ENCODE measurements at regions not wholly inside any gene's neighbourhood (a gene's known extent, or its start where the extent isn't known, plus 50 kb on each side); places are given as distances from the start of the nearest gene placed in this dataset.

DNA sequence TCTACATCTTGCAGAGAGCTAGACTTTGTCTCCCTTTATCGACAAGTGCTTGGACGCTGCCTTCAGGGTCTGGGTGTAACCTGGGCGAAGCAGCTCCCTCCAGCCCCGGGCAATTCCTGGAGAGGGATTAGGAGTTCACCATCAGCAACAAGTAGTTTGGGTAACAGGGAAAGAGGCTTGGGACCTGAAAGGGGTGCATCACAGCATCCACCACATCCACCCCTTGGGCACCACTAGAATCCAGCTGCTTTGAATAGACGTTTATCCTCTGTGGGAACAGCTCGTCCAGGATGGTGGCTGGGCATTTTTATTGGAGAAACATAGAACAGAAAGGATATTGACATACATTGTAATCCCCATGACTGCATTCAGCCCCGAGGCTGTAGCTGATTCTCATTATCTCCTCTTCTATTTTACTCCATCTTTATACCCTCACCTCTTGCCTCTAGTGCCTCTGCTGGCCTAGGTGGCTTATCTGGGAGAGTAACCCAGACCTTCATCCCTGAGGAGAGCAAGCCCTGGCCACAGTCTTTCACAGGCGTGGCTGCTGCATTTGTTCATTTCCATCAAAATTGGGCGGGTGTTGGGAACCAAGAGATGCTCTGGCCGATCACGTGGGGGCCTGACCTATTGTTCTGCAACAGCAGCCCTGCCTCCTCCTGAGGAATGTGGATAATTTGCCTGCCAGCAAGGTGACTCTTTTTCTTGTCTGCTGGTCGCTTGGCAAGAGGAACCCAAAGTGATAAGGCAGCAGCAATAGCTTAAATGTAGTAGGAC is 109.2 kb upstream of the RALGAPA2 start:
- H3K36me3 Mint-ChIP-seq (ENCODE audit: low read depth) = no peaks in the 10 kb centered on the region
- CTCF ChIA-PET = interaction anchor here (1.1 kb wide), 1 partner anchor 219 kb away, joined by 3 read pairs; no protein-coding TSS in a partner anchor
- ATAC-seq = no peak

DNA sequence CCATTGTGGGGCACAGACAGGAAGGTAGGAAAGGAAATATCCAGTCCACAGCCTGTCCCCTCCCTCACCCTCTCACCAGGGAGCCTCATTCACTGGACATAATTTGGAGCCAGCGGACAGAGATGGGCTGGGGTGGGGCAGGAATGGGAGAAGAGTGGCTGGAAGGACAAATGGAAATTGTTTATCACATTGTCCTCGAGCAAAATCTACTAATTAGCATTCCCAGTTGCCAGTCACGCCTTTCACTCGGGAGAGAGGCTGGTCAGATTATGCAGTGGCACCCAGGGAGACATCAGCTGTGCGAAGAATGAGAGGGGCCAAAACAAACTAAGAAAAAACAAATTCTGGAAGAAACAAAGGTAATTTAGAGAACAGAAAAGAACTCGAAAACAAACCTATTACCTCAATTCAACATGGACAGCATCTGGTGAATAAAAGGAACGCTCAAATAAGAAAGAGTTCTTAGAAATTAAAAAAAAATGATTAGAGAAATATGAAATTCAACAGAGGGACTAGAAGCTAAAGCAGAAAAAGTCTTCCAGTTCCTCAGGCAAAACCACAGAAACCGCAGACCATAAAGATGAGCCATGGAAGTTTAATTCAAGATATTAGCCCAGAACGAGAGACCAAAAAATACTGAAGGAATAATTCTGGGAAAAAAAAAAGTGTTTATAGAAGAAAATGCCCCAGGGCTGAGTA is 108.5 kb upstream of the RALGAPA2 start:
- H3K27ac Mint-ChIP-seq = no peak overlapping the region
- intact Hi-C loops (cut with DNase I, micrococcal nuclease) = no loop called here
- H3K9me3 Mint-ChIP-seq (ENCODE audit: low read depth) = no peaks in the 10 kb centered on the region
- H3K4me1 Mint-ChIP-seq = no peaks in the 10 kb centered on the region
- ChIA-PET POLR2A (interaction anchor here (0.6 kb wide), 1 partner anchor 10 kb away, joined by 3 read pairs; no protein-coding TSS in a partner anchor), CTCF (interaction anchor here (1.1 kb wide), 1 partner anchor 220 kb away, joined by 3 read pairs; no protein-coding TSS in a partner anchor)
- H3K4me3 Mint-ChIP-seq = no peak overlapping the region
- no peak for DNase-seq
- peaks cover 12% of the 10 kb centered on the region for H3K27me3 Mint-ChIP-seq
- no peak for ATAC-seq
- no peaks in the 10 kb centered on the region for H3K36me3 Mint-ChIP-seq (ENCODE audit: low read depth)

More for the DNA sequence above, 109.2 kb upstream of the RALGAPA2 start:
- H3K9me3 Mint-ChIP-seq (ENCODE audit: low read depth) = no peaks in the 10 kb centered on the region
- intact Hi-C loops (cut with DNase I, micrococcal nuclease) = no loop called here
- H3K4me3 Mint-ChIP-seq = no peak overlapping the region
- H3K4me1 Mint-ChIP-seq = no peaks in the 10 kb centered on the region
- no peak for DNase-seq
- H3K27me3 Mint-ChIP-seq = peaks cover 19% of the 10 kb centered on the region
- POLR2A ChIA-PET = interaction anchor here (0.6 kb wide), 1 partner anchor 10 kb away, joined by 3 read pairs; no protein-coding TSS in a partner anchor
- no peak overlapping the region for H3K27ac Mint-ChIP-seq

DNA sequence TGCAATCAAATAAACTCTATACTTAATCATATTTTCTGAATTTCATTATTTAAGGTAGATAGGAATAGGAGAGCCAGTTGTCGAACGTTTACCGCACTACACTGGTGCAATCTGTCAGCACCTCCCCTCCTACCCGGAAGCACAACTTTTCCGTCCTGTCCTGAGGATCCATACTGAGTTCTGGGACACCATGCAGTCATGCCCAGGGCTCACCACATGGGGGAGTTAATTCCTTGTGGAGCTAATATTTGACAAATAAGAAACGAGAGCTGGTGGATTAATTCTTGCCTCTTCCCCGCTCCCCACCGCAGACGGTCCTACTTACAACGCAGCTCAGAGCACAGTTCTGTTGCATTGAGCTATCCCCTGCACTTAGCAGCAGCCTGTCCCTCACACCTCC is 107.7 kb upstream of the RALGAPA2 start:
- Mint-ChIP-seq H3K4me3 (no peak overlapping the region), H3K27me3 (peaks cover 12% of the 10 kb centered on the region), H3K27ac (no peak overlapping the region), H3K36me3 (ENCODE audit: low read depth) (no peaks in the 10 kb centered on the region), H3K9me3 (ENCODE audit: low read depth) (no peaks in the 10 kb centered on the region), H3K4me1 (no peaks in the 10 kb centered on the region)
- intact Hi-C loops (cut with DNase I, micrococcal nuclease) = no loop called here
- ChIA-PET POLR2A (no interaction called here), CTCF (no interaction called here)
- DNase-seq = peak; percentile 7
- ATAC-seq = no peak

DNA sequence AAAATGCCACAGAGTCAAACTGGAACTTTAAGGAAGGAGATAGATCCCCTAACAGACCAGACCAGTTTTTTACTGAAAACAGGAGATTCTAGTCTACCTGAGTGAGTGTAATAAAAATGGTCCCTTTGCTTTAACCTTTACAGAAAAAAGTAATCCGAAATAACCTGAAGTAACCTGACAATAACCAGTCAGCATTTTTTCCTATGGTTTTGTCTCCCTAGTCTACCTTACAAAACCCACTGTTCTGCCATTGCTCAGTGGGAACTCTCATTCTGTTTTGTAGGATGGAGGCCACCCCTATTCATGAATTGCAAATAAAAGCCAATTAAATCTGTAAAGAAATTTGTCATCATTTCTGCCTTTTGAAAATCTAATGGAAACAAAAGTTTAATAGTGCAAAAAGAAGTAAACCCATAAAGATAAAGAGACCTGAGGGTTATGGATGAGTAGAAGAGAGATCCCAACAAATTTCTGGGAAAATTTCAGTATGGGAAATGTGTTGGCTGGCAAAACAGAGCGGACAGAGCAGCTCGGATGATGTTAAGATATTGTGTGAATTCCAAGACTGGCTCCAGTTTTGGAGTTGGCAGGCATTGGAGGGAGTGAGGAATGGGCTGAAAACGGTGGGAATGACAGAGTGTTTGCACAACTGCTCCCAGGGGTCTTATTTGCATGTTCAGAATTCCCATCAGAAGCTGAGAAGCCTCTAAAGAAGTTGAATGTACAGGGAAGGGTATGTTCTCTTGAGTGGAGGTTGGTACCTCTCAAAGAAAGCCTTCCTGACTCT is 104.7 kb upstream of the RALGAPA2 start:
- Mint-ChIP-seq H3K36me3 (ENCODE audit: low read depth) (no peaks in the 10 kb centered on the region), H3K4me1 (no peaks in the 10 kb centered on the region), H3K27ac (no peak overlapping the region), H3K4me3 (no peak overlapping the region), H3K9me3 (ENCODE audit: low read depth) (no peaks in the 10 kb centered on the region), H3K27me3 (peaks cover 12% of the 10 kb centered on the region)
- ATAC-seq (no peak), DNase-seq (no peak)
- ChIA-PET POLR2A (no interaction called here), CTCF (interaction anchor here (0.9 to 1.0 kb wide), 2 partner anchors 10 to 43 kb away, joined by 3 read pairs; no protein-coding TSS in a partner anchor)
- intact Hi-C loops (cut with DNase I, micrococcal nuclease) = no loop called here

DNA sequence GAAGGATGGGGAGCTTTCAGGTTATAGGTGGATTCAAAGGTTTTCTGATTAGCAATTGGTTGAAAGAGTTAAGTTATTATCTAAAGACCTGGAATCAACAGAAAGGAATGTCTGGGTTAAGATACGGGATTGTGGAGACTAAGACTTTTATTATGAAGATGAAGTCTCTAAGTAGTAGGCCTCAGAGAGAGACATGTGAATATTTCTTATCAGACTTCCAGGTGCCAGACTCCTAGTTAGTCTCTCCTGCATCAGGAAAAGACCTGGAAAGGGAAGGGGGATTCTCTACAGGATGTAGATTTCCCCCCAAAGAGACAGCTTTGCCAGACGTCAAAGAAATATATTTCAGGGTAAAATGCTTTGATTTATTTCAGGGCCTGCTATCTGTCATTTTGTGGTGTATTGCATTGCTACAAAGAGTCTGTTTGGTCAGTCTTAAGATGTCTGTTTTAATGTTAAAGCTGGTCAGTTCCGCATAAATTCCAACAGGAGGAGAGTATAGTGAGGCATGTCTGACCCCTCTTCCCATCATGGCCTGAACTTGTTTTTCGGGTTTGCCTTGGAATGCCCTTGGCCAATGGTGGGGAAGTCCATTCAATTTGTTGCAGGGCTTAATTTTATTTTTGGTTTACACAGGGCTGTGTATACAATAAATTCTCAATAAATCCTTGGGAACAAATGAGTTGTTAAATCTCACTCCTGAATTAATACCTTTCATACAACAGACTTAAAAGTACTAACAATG is 103.4 kb upstream of the RALGAPA2 start:
- ATAC-seq = no peak
- no peaks in the 10 kb centered on the region for H3K4me1 Mint-ChIP-seq
- CTCF ChIA-PET = interaction anchor here (1.5 kb wide), 1 partner anchor 45 kb away, joined by 3 read pairs; no protein-coding TSS in a partner anchor

DNA sequence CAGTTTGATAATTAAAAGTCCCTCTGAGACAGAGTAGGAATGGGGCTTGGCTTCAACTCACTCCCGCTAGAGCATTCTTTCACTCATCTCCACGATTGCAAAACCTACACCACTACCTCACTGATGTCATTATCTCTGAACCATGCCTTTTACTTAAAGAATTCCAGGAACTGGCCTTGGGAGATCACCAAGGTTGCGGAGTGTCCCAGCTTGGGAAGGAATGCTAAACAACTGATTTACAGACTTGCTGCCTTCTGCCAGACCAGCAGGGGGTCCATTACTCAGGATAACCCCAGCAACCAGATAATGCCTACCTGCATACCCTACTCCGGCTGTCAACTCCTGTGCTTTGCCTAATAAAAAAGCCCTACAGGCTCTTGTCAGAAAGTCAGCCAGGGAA is 102.2 kb upstream of the RALGAPA2 start:
- CTCF ChIA-PET = interaction anchor here (1.5 kb wide), 1 partner anchor 46 kb away, joined by 3 read pairs; no protein-coding TSS in a partner anchor
- H3K9me3 Mint-ChIP-seq (ENCODE audit: low read depth) = no peaks in the 10 kb centered on the region
- no peaks in the 10 kb centered on the region for H3K4me1 Mint-ChIP-seq
- DNase-seq = no peak
- peaks cover 9% of the 10 kb centered on the region for H3K27me3 Mint-ChIP-seq
- no peak overlapping the region for H3K27ac Mint-ChIP-seq
- H3K4me3 Mint-ChIP-seq = no peak overlapping the region
- ATAC-seq = no peak
- intact Hi-C loops (cut with DNase I, micrococcal nuclease) = no loop called here
- H3K36me3 Mint-ChIP-seq (ENCODE audit: low read depth) = no peaks in the 10 kb centered on the region
- POLR2A ChIA-PET = no interaction called here

More for the DNA sequence above, 103.4 kb upstream of the RALGAPA2 start:
- intact Hi-C loops (cut with DNase I, micrococcal nuclease) = no loop called here
- Mint-ChIP-seq H3K9me3 (ENCODE audit: low read depth) (no peaks in the 10 kb centered on the region), H3K27me3 (peaks cover 12% of the 10 kb centered on the region), H3K36me3 (ENCODE audit: low read depth) (no peaks in the 10 kb centered on the region), H3K4me3 (no peak overlapping the region), H3K27ac (no peak overlapping the region)
- no peak for DNase-seq
- POLR2A ChIA-PET = no interaction called here

DNA sequence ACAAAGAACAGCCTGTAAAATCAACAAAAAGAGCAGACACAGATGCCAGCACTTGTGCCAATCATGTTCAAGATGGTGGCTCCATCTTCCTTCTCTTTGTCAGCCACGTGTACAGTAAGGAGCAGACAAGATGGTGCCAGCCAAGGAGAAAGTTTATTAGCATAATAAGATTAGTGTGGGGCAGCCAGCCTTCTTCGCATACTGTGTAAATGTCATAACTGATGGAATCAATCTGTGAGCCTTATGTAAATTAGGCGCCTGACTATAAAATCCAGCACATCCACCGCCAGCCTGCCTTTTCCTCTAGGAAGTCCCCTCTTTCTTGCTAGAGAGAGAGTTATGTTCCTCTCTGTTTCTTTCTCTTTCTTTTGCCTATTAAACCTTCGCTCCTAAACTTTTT is 99.7 kb upstream of the RALGAPA2 start:
- intact Hi-C loops (cut with DNase I, micrococcal nuclease) = no loop called here
- H3K4me1 Mint-ChIP-seq = no peaks in the 10 kb centered on the region
- ChIA-PET POLR2A (no interaction called here), CTCF (interaction anchor here (1.4 kb wide), 1 partner anchor 11 kb away, joined by 3 read pairs; no protein-coding TSS in a partner anchor)
- DNase-seq (no peak), ATAC-seq (no peak)
- peaks cover 7% of the 10 kb centered on the region for H3K27me3 Mint-ChIP-seq
- H3K9me3 Mint-ChIP-seq (ENCODE audit: low read depth) = no peaks in the 10 kb centered on the region
- no peak overlapping the region for H3K4me3 Mint-ChIP-seq
- H3K27ac Mint-ChIP-seq = no peak overlapping the region
- H3K36me3 Mint-ChIP-seq (ENCODE audit: low read depth) = no peaks in the 10 kb centered on the region

DNA sequence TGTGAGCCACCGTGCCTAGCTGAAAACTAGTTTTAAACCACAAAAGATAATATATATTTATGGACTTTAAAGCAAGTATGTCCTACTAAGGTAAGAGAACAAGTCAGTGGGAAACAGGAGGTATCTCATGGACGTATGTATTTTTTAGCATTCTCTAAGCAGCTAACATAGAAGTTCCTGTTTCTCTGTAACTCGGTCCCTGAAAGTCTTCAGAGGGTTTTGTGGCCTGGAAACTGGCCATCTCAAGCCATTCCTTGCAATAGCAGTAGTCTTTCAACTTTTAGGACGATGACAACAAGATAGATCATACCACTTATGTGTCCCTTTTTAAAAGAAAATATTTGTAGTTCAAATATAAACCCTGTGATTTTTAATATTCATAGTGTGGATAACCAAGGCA is 95.6 kb upstream of the RALGAPA2 start:
- no peaks in the 10 kb centered on the region for H3K36me3 Mint-ChIP-seq (ENCODE audit: low read depth)
- H3K9me3 Mint-ChIP-seq (ENCODE audit: low read depth) = no peaks in the 10 kb centered on the region
- ATAC-seq = no peak
- POLR2A ChIA-PET = interaction anchor here (0.7 kb wide), 1 partner anchor 32 kb away, joined by 3 read pairs; no protein-coding TSS in a partner anchor
- H3K4me3 Mint-ChIP-seq = no peak overlapping the region
- DNase-seq = no peak
- intact Hi-C loops (cut with DNase I, micrococcal nuclease) = no loop called here
- CTCF ChIA-PET = interaction anchor here (1.6 to 1.9 kb wide), 2 partner anchors 9 to 214 kb away, joined by 3 to 5 read pairs; no protein-coding TSS in a partner anchor
- H3K4me1 Mint-ChIP-seq = no peaks in the 10 kb centered on the region
- peaks cover 5% of the 10 kb centered on the region for H3K27me3 Mint-ChIP-seq
- no peak overlapping the region for H3K27ac Mint-ChIP-seq

DNA sequence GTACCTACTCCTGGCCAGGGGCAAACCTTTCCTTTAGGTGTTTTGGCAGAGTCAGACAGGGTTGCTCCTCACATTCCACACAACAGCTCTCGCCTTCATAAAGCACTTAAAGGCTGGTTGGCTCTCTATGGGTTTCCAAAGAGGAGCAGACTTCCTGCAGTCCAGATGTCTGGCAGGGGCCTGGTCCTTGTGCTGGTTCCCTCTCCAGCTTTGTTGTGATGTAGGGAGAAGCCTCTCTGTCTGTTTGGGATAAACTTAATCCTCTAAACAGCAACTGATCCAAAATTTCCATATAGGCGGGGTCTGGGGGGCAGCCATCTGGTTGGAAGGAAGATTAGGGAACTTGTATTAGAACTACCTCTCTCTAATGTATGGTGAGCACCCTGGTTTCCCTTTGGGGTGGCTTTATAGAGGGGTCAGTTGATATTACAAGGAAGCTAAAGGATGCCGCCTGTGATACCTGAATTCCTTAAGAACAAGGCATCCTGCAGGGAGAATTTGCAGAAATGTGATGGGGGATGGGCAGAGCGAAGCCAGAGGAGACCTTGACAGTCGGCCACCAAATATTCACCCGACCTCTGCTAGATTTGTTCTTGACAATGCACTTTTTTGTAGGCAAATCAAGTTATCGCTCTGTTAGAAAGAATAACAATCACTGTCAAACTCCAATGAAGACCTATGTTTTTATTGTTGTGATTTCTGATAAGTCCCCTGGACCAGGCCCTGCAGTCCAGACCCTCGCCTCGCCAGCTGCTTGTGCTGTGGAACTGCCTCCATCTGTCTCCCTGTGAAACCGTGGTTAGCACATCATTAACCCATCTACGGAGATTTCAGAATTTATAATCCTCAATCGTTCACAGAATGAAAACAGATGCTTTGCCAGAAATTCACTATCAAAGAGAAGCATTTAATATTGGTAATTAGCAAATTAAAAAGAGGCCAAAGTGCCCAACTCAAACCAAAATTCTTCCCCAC is 94.0 kb upstream of the RALGAPA2 start:
- ChIA-PET POLR2A (no interaction called here), CTCF (interaction anchor here (0.6 to 1.9 kb wide), 5 partner anchors 7 to 133 kb away, joined by 3 to 5 read pairs (median 3); no protein-coding TSS in a partner anchor)
- DNase-seq (no peak), ATAC-seq (no peak)
- Mint-ChIP-seq H3K4me1 (no peaks in the 10 kb centered on the region), H3K27ac (no peak overlapping the region), H3K27me3 (peaks cover 2% of the 10 kb centered on the region), H3K36me3 (ENCODE audit: low read depth) (no peaks in the 10 kb centered on the region), H3K4me3 (no peak overlapping the region), H3K9me3 (ENCODE audit: low read depth) (no peaks in the 10 kb centered on the region)
- intact Hi-C loops (cut with DNase I, micrococcal nuclease) = no loop called here

DNA sequence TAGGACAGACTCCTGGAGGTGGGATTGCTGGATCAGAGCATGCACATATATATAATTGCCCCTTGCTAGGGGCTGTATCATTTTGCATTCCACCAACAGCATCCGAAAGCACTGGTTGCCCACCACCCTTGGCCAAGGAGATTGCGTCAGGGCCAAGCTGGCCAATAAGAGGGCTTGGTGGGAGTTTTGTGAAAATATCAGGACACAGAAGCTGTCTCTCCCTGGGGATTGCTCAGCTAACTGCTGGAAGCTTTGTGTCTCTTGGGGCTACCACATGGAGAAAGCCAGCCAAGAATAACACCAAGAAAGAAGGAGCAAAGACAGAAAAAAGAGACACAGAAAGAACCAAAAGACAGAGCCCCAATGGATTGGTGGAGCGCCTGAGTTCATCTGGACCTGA is 90.6 kb upstream of the RALGAPA2 start:
- H3K27me3 Mint-ChIP-seq = no peaks in the 10 kb centered on the region

More for the DNA sequence above, 90.6 kb upstream of the RALGAPA2 start:
- Mint-ChIP-seq H3K27ac (no peak overlapping the region), H3K36me3 (ENCODE audit: low read depth) (no peaks in the 10 kb centered on the region), H3K4me1 (no peaks in the 10 kb centered on the region), H3K9me3 (ENCODE audit: low read depth) (no peaks in the 10 kb centered on the region), H3K4me3 (no peak overlapping the region)
- CTCF ChIA-PET = no interaction called here
- POLR2A ChIA-PET = no interaction called here
- ATAC-seq = no peak
- DNase-seq = no peak
- intact Hi-C loops (cut with DNase I, micrococcal nuclease) = no loop called here

Measured in activated CD4-positive, alpha-beta T cell treated with anti-CD3 and anti-CD28 coated beads for 36 hours (primary cell).